Heart right ventricle (tissue), 16 donors: ENCODE measurements at regions not wholly inside any gene's neighbourhood (a gene's known extent, or its start where the extent isn't known, plus 50 kb on each side); places are given as distances from the start of the nearest gene placed in this dataset.

Source experiments
- ATAC-seq, 8 donors: fragments of 200-7000 bp; cut with Tn5 transposase; one replicate each; pipeline ENCODE4 v1.9.1; 2020; ENCODE audit warnings: mild to moderate bottlenecking in 8 of 8, moderate library complexity in 8 of 8, moderate number of reproducible peaks in 1 of 8
- DNase-seq, 2 donors: peaks; one replicate each; pipeline ENCODE4 v3.0.0-alpha.2; 2020
- H3K27ac ChIP-seq, 10 donors: fragments of 200-600 bp; sonication (generic) in 2 of 10; one replicate each; pipeline versions ENCODE4 v1.5.0 to v1.8.0; 2020 to 2022; ENCODE audit warnings: mild to moderate bottlenecking in 3 of 10
- H3K27me3 ChIP-seq, 7 donors: fragments of 200-600 bp; one replicate each; pipeline ENCODE4 v1.8.0; 2021 to 2022; ENCODE audit warnings: mild to moderate bottlenecking in 2 of 7
- H3K36me3 ChIP-seq, 9 donors: fragments of 200-600 bp; sonication (generic) in 1 of 9; one replicate each; pipeline versions ENCODE4 v1.5.0 to v1.8.0; 2020 to 2022; ENCODE audit warnings: mild to moderate bottlenecking in 2 of 9
- H3K4me1 ChIP-seq, 9 donors: fragments of 200-600 bp; sonication (generic) in 1 of 9; one replicate each; pipeline versions ENCODE4 v1.5.0 to v1.8.0; 2020 to 2022; ENCODE audit warnings: mild to moderate bottlenecking in 4 of 9
- H3K4me3 ChIP-seq, 10 donors: fragments of 200-600 bp; sonication (generic) in 2 of 10; one replicate each; pipeline versions ENCODE4 v1.5.0 to v1.8.0; 2020 to 2022; ENCODE audit warnings: mild to moderate bottlenecking in 7 of 10, moderate library complexity in 2 of 10
- H3K9me3 ChIP-seq, 11 donors: fragments of 200-600 bp in 10 of 11; sonication (generic) in 2 of 11; one replicate each; pipeline versions ENCODE4 v1.5.0 to v1.8.0; 2013 to 2022; ENCODE audit warnings: mild to moderate bottlenecking in 2 of 11, control low read depth in 1 of 11, moderate library complexity in 1 of 11
- CTCF ChIP-seq, 9 donors: fragments of 200-600 bp; sonication (generic) in 2 of 9; IDR thresholded peaks; one replicate each; pipeline versions ENCODE4 v1.5.0 to v1.8.0; 2021 to 2022; ENCODE audit warnings: antibody characterized with exemption in 9 of 9, mild to moderate bottlenecking in 5 of 9, moderate library complexity in 1 of 9
- WGBS, 2 donors: extraction: QIAGEN DNeasy Blood & Tissue Kit; methylation state at CpG; one replicate each; pipeline ENCODE4 v1.1.7; 2013; ENCODE audit warnings: inconsistent platforms in 1 of 2; 5-methylcytosine and 5-hydroxymethylcytosine counted together
- intact Hi-C, 10 donors: fragments of 100-400 bp; cut with DNase I; formaldehyde crosslinking; loops; one replicate each; pipeline versions ENCODE4 v1.11.1 to v1.14.2; 2022
- donor health status: Arrhythmogenic right ventricular cardiomyopathy.
- donor health status: ischemic (EF 13 %, LVEDD 7.1; RV severe dilation, severe dysfunction).
- donor health status: healthy with polysubstance abuse.
- donor health status: DM: no; HTN: yes; CAD: no.
- donor health status: DM: no; HTN: no; CAD: no.
- donor health status: ischemic (EF 25% LVEDD 6.9; RV normal size, moderate dysfunction).
- donor health status: ischemic (EF 25% LVEDD 5.7; RV mildly dilated, moderate dysfunction).
- donor health status: healthy.
- donor health status: DM: yes; HTN: yes; CAD: no.
- donor health status: Ischemic cardiomyopathy.
- donor health status: ischemic (EF 35%, LVEDD 5.7; RV mildly dilated, moderate dysfunction).
- donor health status: nonischemic (EF 11% LVEDD 7.7; RV severe dilation, severe dysfunction).
- donor health status: DM: yes; HTN: yes; CAD: no.
- donor health status: PGD.
- donor health status: ischemic (EF 29% LVEDD 5.4; RV normal size, mild dysfunction).
- donor health status: nonischemic (EF 23%, LVEDD 6.1; RV moderate dilation, normal function).

GRCh38 chr7:21013765-21014539 is 227.3 kb upstream of the SP8 start:
- no peak for ATAC-seq
- 79 to 84% methylated on average over 3 of the region's 3 CpGs for WGBS, 2 donors
- TF ChIP-seq CTCF (IDR thresholded peaks at IDR 0.05) = no peak

GRCh38 chr7:21020667-21021066 is 234.0 kb upstream of the SP8 start:
- no peak for ATAC-seq

More at GRCh38 chr7:21013765-21014539, 227.3 kb upstream of the SP8 start:
- H3K9me3 ChIP-seq = peaks cover 0 to 13% (median 0%) of the 10 kb centered on the region in 11 donors
- DNase-seq = no peak
- H3K36me3 ChIP-seq = no peaks in the 10 kb centered on the region
- H3K27ac ChIP-seq = no peak overlapping the region
- no peaks in the 10 kb centered on the region for H3K4me1 ChIP-seq
- intact Hi-C loops = no loop called here
- no peaks in the 10 kb centered on the region for H3K27me3 ChIP-seq
- no peak overlapping the region for H3K4me3 ChIP-seq

GRCh38 chr7:21023841-21024484 is 237.3 kb upstream of the SP8 start:
- Histone ChIP-seq H3K27ac (no peak overlapping the region), H3K9me3 (no peaks in the 10 kb centered on the region), H3K4me1 (no peaks in the 10 kb centered on the region), H3K27me3 (peaks cover 0 to 6% (median 0%) of the 10 kb centered on the region in 7 donors), H3K4me3 (no peak overlapping the region), H3K36me3 (no peaks in the 10 kb centered on the region)
- intact Hi-C loops = no loop called here
- TF ChIP-seq CTCF (IDR thresholded peaks at IDR 0.05) = no peak
- ATAC-seq (no peak), DNase-seq (no peak)
- WGBS, 2 donors = 64 to 68% methylated on average over 6 of the region's 6 CpGs

More at GRCh38 chr7:21020667-21021066, 234.0 kb upstream of the SP8 start:
- intact Hi-C loops = no loop called here
- DNase-seq = no peak
- Histone ChIP-seq H3K4me3 (no peak overlapping the region), H3K36me3 (no peaks in the 10 kb centered on the region), H3K4me1 (no peaks in the 10 kb centered on the region), H3K9me3 (peaks cover 0 to 7% (median 0%) of the 10 kb centered on the region in 11 donors), H3K27me3 (peaks cover 0 to 5% (median 0%) of the 10 kb centered on the region in 7 donors), H3K27ac (no peak overlapping the region)
- WGBS, 2 donors = 61 to 66% methylated on average over 2 of the region's 2 CpGs
- TF ChIP-seq CTCF (IDR thresholded peaks at IDR 0.05) = no peak

GRCh38 chr7:21024485-21024867 is 237.8 kb upstream of the SP8 start:
- no peak for TF ChIP-seq CTCF (IDR thresholded peaks at IDR 0.05)
- Histone ChIP-seq H3K27ac (no peak overlapping the region), H3K4me3 (no peak overlapping the region), H3K27me3 (peaks cover 0 to 6% (median 0%) of the 10 kb centered on the region in 7 donors), H3K9me3 (no peaks in the 10 kb centered on the region), H3K4me1 (no peaks in the 10 kb centered on the region), H3K36me3 (no peaks in the 10 kb centered on the region)
- intact Hi-C loops = no loop called here
- ATAC-seq = no peak
- WGBS, 2 donors = 55 to 59% methylated on average over 5 of the region's 5 CpGs
- no peak for DNase-seq
